Mucosa of stomach (tissue), 1 donor: ENCODE measurements at regions not wholly inside any gene's neighbourhood (a gene's known extent, or its start where the extent isn't known, plus 50 kb on each side); places are given as distances from the start of the nearest gene placed in this dataset.
"Not testable (repeated sequence)": the region's sequence is repeated elsewhere in the genome, so short reads cannot be mapped to it uniquely, and the experiment has no call there.

Experiments used
- H3K27me3 ChIP-seq: one replicate; pipeline ENCODE4 v1.7.0; 2013; ENCODE audit warnings: mild to moderate bottlenecking, low read length; ENCODE audit not compliant: control insufficient read depth, insufficient read depth
- H3K36me3 ChIP-seq: one replicate; pipeline ENCODE4 v1.7.0; 2013; ENCODE audit warnings: low read length; ENCODE audit not compliant: control insufficient read depth, insufficient read depth
- H3K4me1 ChIP-seq: one replicate; pipeline ENCODE4 v1.7.0; 2013; ENCODE audit warnings: mild to moderate bottlenecking, low read length; ENCODE audit not compliant: control insufficient read depth, insufficient read depth
- H3K4me3 ChIP-seq: one replicate; pipeline ENCODE4 v1.7.0; 2013; ENCODE audit warnings: low read length
- H3K9ac ChIP-seq: one replicate; pipeline ENCODE4 v1.7.0; 2013; ENCODE audit warnings: mild to moderate bottlenecking, low read length, moderate library complexity
- H3K9me3 ChIP-seq: one replicate; pipeline ENCODE4 v1.7.0; 2013; ENCODE audit warnings: mild to moderate bottlenecking, low read length, moderate library complexity; ENCODE audit not compliant: control insufficient read depth
- donor health status: Pancreatic carcinoma.

GRCh38 chr12:127482950-127483349 lies 784.0 kb upstream of the TMEM132C start:
- Histone ChIP-seq H3K4me3 (no peak overlapping the region), H3K36me3 (no peaks in the 10 kb centered on the region), H3K9ac (no peak overlapping the region), H3K27me3 (no peaks in the 10 kb centered on the region), H3K9me3 (no peaks in the 10 kb centered on the region), H3K4me1 (peaks cover 6% of the 10 kb centered on the region)

- Histone ChIP-seq H3K9ac (no peak overlapping the region), H3K4me3 (no peak overlapping the region), H3K4me1 (peaks cover 19% of the 10 kb centered on the region), H3K9me3 (no peaks in the 10 kb centered on the region), H3K27me3 (no peaks in the 10 kb centered on the region), H3K36me3 (no peaks in the 10 kb centered on the region)
Measured at GRCh38 chr12:127485528-127485927, 781.4 kb upstream of the TMEM132C start.

- peaks cover 19% of the 10 kb centered on the region for H3K4me1 ChIP-seq
- no peak overlapping the region for H3K4me3 ChIP-seq
- no peaks in the 10 kb centered on the region for H3K36me3 ChIP-seq
- H3K27me3 ChIP-seq = no peaks in the 10 kb centered on the region
- no peak overlapping the region for H3K9ac ChIP-seq
- H3K9me3 ChIP-seq = no peaks in the 10 kb centered on the region
Measured at GRCh38 chr12:127487031-127487430, 779.9 kb upstream of the TMEM132C start.

- H3K36me3 ChIP-seq = no peaks in the 10 kb centered on the region
- H3K9ac ChIP-seq = no peak overlapping the region
- H3K9me3 ChIP-seq = no peaks in the 10 kb centered on the region
- H3K4me1 ChIP-seq = peaks cover 19% of the 10 kb centered on the region
- H3K27me3 ChIP-seq = no peaks in the 10 kb centered on the region
- H3K4me3 ChIP-seq = no peak overlapping the region
Measured at GRCh38 chr12:127489061-127489460, 777.9 kb upstream of the TMEM132C start.

- Histone ChIP-seq H3K4me3 (no peak overlapping the region), H3K4me1 (no peaks in the 10 kb centered on the region), H3K36me3 (no peaks in the 10 kb centered on the region), H3K9me3 (no peaks in the 10 kb centered on the region), H3K9ac (no peak overlapping the region), H3K27me3 (no peaks in the 10 kb centered on the region)
Measured at GRCh38 chr12:127494961-127495915, 771.7 kb upstream of the TMEM132C start.

- Histone ChIP-seq H3K4me3 (no peak overlapping the region), H3K36me3 (no peaks in the 10 kb centered on the region), H3K27me3 (no peaks in the 10 kb centered on the region), H3K9ac (no peak overlapping the region), H3K9me3 (no peaks in the 10 kb centered on the region), H3K4me1 (no peaks in the 10 kb centered on the region)
Measured at GRCh38 chr12:127496255-127496654, 770.7 kb upstream of the TMEM132C start.

GRCh38 chr12:127500512-127501035 lies 766.4 kb upstream of the TMEM132C start:
- Histone ChIP-seq H3K9me3 (no peaks in the 10 kb centered on the region), H3K27me3 (no peaks in the 10 kb centered on the region), H3K9ac (no peak overlapping the region), H3K4me1 (peaks cover 9% of the 10 kb centered on the region), H3K36me3 (no peaks in the 10 kb centered on the region), H3K4me3 (no peak overlapping the region)

GRCh38 chr12:127501916-127502315 lies 765.1 kb upstream of the TMEM132C start:
- Histone ChIP-seq H3K9ac (no peak overlapping the region), H3K4me3 (no peak overlapping the region), H3K27me3 (no peaks in the 10 kb centered on the region), H3K36me3 (no peaks in the 10 kb centered on the region), H3K9me3 (no peaks in the 10 kb centered on the region), H3K4me1 (peaks cover 16% of the 10 kb centered on the region)

- Histone ChIP-seq H3K4me3 (no peak overlapping the region), H3K27me3 (no peaks in the 10 kb centered on the region), H3K9me3 (no peaks in the 10 kb centered on the region), H3K36me3 (no peaks in the 10 kb centered on the region), H3K4me1 (peaks cover 16% of the 10 kb centered on the region), H3K9ac (no peak overlapping the region)
Measured at GRCh38 chr12:127503246-127503645, 763.7 kb upstream of the TMEM132C start.

GRCh38 chr12:127503996-127504395 lies 763.0 kb upstream of the TMEM132C start:
- H3K36me3 ChIP-seq, H3K4me3 ChIP-seq, H3K9me3 ChIP-seq, H3K27me3 ChIP-seq, H3K9ac ChIP-seq: not testable (repeated sequence)
- H3K4me1 ChIP-seq = peaks cover 16% of the 10 kb centered on the region

- no peaks in the 10 kb centered on the region for H3K9me3 ChIP-seq
- no peak overlapping the region for H3K9ac ChIP-seq
- H3K4me3 ChIP-seq = no peak overlapping the region
- H3K36me3 ChIP-seq = no peaks in the 10 kb centered on the region
- H3K27me3 ChIP-seq = no peaks in the 10 kb centered on the region
- peaks cover 16% of the 10 kb centered on the region for H3K4me1 ChIP-seq
Measured at GRCh38 chr12:127504874-127505273, 762.1 kb upstream of the TMEM132C start.

GRCh38 chr12:127507341-127507740 lies 759.6 kb upstream of the TMEM132C start:
- H3K4me3 ChIP-seq = no peak overlapping the region
- no peaks in the 10 kb centered on the region for H3K36me3 ChIP-seq
- no peaks in the 10 kb centered on the region for H3K9me3 ChIP-seq
- no peaks in the 10 kb centered on the region for H3K27me3 ChIP-seq
- H3K9ac ChIP-seq = no peak overlapping the region
- H3K4me1 ChIP-seq = peaks cover 16% of the 10 kb centered on the region
